Lung (tissue), 11 donors: ENCODE measurements at regions not wholly inside any gene's neighbourhood (a gene's known extent, or its start where the extent isn't known, plus 50 kb on each side); places are given as distances from the start of the nearest gene placed in this dataset.

Experiments
- ATAC-seq: fragments of 200-7000 bp; cut with Tn5 transposase; one replicate; pipeline ENCODE4 v1.9.1; 2020; ENCODE audit warnings: moderate number of reproducible peaks; ENCODE audit not compliant: insufficient read depth, low FRiP score
- DNase-seq, 3 donors: peaks; one replicate each; pipeline ENCODE4 v3.0.0-alpha.2; 2013 to 2017
- H3K27ac ChIP-seq, 2 donors: one replicate each; pipeline ENCODE4 v1.5.1; 2013; ENCODE audit warnings: mild to moderate bottlenecking in 2 of 2, moderate library complexity in 2 of 2, control low read depth in 1 of 2, inconsistent platforms in 1 of 2, low read depth in 1 of 2, low read length in 1 of 2
- H3K27me3 ChIP-seq, 3 donors: one replicate each; pipeline ENCODE4 v1.5.1; 2013; ENCODE audit warnings: low read length in 2 of 3; ENCODE audit not compliant: control insufficient read depth in 3 of 3, insufficient read depth in 3 of 3
- H3K36me3 ChIP-seq, 4 donors: one replicate each; pipeline ENCODE4 v1.5.1; 2013; ENCODE audit warnings: low read length in 4 of 4, mild to moderate bottlenecking in 1 of 4, moderate library complexity in 1 of 4; ENCODE audit not compliant: control insufficient read depth in 4 of 4, insufficient read depth in 4 of 4
- H3K4me1 ChIP-seq, 5 donors: one replicate each; pipeline ENCODE4 v1.5.1; 2013; ENCODE audit warnings: low read length in 5 of 5, mild to moderate bottlenecking in 2 of 5, moderate library complexity in 1 of 5; ENCODE audit not compliant: control insufficient read depth in 5 of 5, insufficient read depth in 5 of 5
- H3K4me3 ChIP-seq: one replicate; pipeline ENCODE4 v1.5.1; 2013; ENCODE audit warnings: mild to moderate bottlenecking, control low read depth, moderate library complexity
- H3K9ac ChIP-seq, 2 donors: one replicate each; pipeline ENCODE4 v1.5.1; 2013; ENCODE audit warnings: low read length in 2 of 2, control low read depth in 1 of 2; ENCODE audit not compliant: insufficient read depth in 1 of 2
- H3K9me3 ChIP-seq, 4 donors: one replicate each; pipeline ENCODE4 v1.5.1; 2013; ENCODE audit warnings: low read length in 3 of 4, mild to moderate bottlenecking in 1 of 4, moderate library complexity in 1 of 4; ENCODE audit not compliant: control insufficient read depth in 4 of 4, insufficient read depth in 3 of 4
- WGBS, 2 donors: extraction: QIAGEN DNeasy Blood & Tissue Kit; methylation state at CpG; one replicate each; pipeline ENCODE4 v1.1.7; 2013; 5-methylcytosine and 5-hydroxymethylcytosine counted together
- TF ChIP-seq, protein P1 (sequence below): IDR thresholded peaks from 2 replicates; pipeline ENCODE4 v1.5.1; 2012; ENCODE audit warnings: mild to moderate bottlenecking; ENCODE audit errors: control extremely low read depth, extremely low read depth
- donor health status: control.
- donor health status: control.
- donor health status: Bipolar disorder and iron deficiency.
- donor health status: healthy.
- donor health status: DM: yes; HTN: yes; CAD: no.

DNA sequence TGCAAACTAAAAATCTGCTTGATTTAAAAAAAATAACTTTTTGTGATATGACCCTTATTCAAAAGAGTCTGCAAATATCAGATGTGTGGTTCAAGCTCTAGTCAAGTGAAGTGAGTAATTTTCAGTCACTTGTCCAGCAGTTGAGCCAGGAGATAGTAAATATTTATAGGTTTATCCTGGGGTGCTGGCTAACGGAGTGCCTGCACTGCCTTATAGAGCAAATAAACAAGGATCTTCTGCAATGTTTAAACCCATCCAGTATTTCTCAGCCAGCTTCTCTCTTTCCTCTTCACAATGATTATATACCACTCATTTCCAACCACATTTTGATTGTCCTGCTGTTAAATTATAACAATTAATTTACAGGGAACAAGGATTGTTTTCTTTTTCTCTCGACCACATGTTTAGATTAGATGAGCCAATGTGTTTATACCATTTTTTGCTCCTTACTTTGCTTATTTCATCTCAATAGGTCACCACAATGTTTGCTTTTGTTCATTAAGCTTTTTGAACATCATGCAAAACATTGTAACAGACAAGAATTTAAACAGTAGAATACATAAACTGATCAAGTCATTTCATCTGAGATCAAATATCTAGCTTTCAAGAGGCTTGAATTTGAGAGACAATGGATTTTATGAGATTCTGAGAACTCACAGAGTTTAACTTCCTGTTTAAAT, 60.3 kb upstream of the GREM2 start:
- Histone ChIP-seq H3K4me3 (no peak overlapping the region), H3K27me3 (no peaks in the 10 kb centered on the region), H3K36me3 (no peaks in the 10 kb centered on the region), H3K9ac (no peak overlapping the region), H3K9me3 (no peaks in the 10 kb centered on the region), H3K4me1 (no peaks in the 10 kb centered on the region), H3K27ac (no peak overlapping the region)
- TF ChIP-seq, protein P1, sequence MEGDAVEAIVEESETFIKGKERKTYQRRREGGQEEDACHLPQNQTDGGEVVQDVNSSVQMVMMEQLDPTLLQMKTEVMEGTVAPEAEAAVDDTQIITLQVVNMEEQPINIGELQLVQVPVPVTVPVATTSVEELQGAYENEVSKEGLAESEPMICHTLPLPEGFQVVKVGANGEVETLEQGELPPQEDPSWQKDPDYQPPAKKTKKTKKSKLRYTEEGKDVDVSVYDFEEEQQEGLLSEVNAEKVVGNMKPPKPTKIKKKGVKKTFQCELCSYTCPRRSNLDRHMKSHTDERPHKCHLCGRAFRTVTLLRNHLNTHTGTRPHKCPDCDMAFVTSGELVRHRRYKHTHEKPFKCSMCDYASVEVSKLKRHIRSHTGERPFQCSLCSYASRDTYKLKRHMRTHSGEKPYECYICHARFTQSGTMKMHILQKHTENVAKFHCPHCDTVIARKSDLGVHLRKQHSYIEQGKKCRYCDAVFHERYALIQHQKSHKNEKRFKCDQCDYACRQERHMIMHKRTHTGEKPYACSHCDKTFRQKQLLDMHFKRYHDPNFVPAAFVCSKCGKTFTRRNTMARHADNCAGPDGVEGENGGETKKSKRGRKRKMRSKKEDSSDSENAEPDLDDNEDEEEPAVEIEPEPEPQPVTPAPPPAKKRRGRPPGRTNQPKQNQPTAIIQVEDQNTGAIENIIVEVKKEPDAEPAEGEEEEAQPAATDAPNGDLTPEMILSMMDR, result no peak
- DNase-seq (no peak), ATAC-seq (no peak)
- WGBS, 2 donors, result 39 to 62% methylated on average over 2 of the region's 2 CpGs

DNA sequence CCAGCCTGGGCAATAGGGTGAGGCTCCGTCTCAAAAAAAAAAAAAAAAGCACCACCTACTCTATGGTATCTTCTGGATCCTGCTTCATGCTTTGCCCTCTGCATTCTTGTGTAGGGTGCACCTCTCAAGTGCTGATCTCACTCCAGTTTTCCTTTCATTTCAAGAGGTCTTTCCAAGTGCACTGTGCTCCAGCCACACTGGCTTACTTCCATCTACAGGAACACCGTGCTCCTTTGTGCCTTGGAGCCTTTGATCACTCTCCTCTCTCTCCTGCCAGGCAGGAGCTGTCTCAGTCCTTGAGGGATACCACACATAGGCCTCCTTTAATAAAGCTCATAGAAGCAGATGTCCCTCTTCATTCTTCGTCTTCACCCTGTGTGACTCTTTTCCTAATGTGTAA, 55.4 kb upstream of the GREM2 start:
- Histone ChIP-seq H3K9me3 (no peaks in the 10 kb centered on the region), H3K4me1 (no peaks in the 10 kb centered on the region), H3K27ac (no peak overlapping the region), H3K9ac (no peak overlapping the region), H3K4me3 (no peak overlapping the region), H3K27me3 (no peaks in the 10 kb centered on the region), H3K36me3 (no peaks in the 10 kb centered on the region)
- TF ChIP-seq, protein P1, result no peak
- WGBS, 2 donors, result 57 to 77% methylated on average over 2 to 3 of the region's 3 CpGs
- ATAC-seq, result peak; percentile 72
- DNase-seq, result peak; percentile 34 to 68 (median 44)

DNA sequence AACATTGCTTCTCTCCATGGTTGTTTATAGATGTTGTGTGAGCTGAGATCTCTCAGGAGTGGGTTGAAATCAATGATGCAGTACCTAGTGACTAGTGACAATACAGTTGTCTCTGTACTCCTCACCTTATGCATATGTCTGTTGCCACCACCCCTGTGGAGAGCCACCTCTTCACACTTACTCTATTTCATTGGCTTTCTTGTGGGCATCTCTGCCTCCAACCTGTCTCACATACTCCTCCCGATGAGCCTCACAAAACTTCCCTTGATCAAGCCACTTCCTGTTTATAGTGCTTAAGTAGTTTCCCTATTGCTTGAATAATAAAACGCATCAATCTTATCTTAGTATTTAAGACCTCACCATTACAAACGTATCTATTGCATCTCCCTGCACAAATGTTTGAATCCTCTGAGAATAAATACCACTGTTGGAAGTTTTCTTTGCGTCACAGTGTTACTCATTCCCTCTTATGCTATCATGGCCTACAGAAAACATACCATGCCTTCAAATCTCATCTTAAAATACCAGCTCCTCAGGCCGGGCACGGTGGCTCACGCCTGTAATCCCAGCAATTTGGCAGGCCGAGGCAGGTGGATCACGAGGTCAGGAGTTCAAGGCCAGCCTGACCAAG, 54.7 kb upstream of the GREM2 start:
- no peak overlapping the region for H3K4me3 ChIP-seq
- no peaks in the 10 kb centered on the region for H3K27me3 ChIP-seq
- ATAC-seq, result no peak
- H3K27ac ChIP-seq, result no peak overlapping the region
- 66 to 70% methylated on average over 9 of the region's 9 CpGs for WGBS, 2 donors
- no peak for DNase-seq
- TF ChIP-seq, protein P1, result no peak
- no peaks in the 10 kb centered on the region for H3K9me3 ChIP-seq
- no peaks in the 10 kb centered on the region for H3K36me3 ChIP-seq
- no peak overlapping the region for H3K9ac ChIP-seq
- H3K4me1 ChIP-seq, result no peaks in the 10 kb centered on the region
